ENCODE measurements at regions not wholly inside any gene's neighbourhood (a gene's known extent, or its start where the extent isn't known, plus 50 kb on each side); places are given as distances from the start of the nearest gene placed in this dataset.

DNA sequence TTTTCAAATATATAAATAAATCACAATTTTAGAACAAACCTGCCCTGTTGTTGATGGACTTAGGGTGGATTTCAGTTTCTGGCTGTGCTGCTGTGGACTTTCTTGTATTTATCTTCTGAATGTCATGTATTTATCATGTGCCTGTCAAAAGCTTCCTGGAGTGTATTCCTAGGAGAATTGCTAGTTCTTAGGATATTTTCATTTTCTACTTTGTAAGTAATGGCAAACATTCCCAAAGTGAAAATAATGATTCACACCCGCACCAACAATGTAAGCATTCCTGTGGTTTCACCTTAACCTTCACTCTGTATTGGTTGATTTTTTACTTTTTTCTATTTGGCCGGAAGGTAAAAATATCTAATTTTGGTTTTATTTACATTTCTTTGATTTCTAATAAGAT, 387.8 kb downstream of the SMOC2 start:
- TF ChIP-seq, protein P1, sequence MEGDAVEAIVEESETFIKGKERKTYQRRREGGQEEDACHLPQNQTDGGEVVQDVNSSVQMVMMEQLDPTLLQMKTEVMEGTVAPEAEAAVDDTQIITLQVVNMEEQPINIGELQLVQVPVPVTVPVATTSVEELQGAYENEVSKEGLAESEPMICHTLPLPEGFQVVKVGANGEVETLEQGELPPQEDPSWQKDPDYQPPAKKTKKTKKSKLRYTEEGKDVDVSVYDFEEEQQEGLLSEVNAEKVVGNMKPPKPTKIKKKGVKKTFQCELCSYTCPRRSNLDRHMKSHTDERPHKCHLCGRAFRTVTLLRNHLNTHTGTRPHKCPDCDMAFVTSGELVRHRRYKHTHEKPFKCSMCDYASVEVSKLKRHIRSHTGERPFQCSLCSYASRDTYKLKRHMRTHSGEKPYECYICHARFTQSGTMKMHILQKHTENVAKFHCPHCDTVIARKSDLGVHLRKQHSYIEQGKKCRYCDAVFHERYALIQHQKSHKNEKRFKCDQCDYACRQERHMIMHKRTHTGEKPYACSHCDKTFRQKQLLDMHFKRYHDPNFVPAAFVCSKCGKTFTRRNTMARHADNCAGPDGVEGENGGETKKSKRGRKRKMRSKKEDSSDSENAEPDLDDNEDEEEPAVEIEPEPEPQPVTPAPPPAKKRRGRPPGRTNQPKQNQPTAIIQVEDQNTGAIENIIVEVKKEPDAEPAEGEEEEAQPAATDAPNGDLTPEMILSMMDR (IDR thresholded peaks at IDR 0.05), result no peak
- no peak overlapping the region for H3K27ac Mint-ChIP-seq
- DNase-seq (no peak), ATAC-seq (ENCODE audit: low read depth) (no peak)
- no peak overlapping the region for H3K4me3 Mint-ChIP-seq
- no peaks in the 10 kb centered on the region for H3K4me1 Mint-ChIP-seq
- intact Hi-C loops (cut with micrococcal nuclease), result no loop called here
- POLR2A ChIA-PET, result no interaction called here
- no peaks in the 10 kb centered on the region for H3K9me3 Mint-ChIP-seq
- H3K27me3 Mint-ChIP-seq, result no peaks in the 10 kb centered on the region
- H3K36me3 Mint-ChIP-seq (ENCODE audit: low read depth), result no peaks in the 10 kb centered on the region
- CTCF ChIA-PET, result no interaction called here

DNA sequence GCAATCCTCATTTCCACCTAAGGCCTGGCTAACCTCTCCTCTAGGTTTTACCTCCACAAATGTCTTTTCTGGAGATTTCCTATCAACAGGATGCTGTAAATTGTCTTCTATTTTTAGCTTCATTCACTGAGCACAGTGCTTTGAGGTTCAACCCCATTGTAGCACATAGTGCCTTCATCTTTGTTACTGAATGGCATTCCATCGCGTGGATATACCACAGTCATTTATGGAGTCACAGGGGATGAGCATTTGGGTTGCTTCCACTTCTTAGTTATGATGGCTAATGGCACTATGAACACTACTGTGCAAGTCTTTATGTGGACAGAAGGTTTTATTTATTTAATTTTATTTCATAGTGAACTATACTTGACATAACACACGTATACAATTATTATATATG, 387.1 kb downstream of the SMOC2 start:
- intact Hi-C loops (cut with micrococcal nuclease), result no loop called here

DNA sequence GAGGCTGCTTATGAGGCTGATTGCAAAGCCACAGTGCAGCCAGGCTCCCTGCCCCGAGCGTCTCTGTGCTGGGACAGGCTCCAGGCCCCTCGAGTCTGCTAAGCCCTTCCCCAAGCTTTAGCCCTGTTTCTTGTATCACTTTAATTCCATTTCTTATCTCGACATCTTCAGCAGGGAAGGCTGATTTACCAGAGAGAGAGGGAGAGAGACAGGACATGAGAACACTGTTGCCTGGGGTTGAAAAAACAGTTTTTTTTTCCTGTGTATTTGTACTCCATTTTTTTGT, 386.5 kb downstream of the SMOC2 start:
- ChIA-PET POLR2A (no interaction called here), CTCF (no interaction called here)
- TF ChIP-seq, protein P1 (IDR thresholded peaks at IDR 0.05), result no peak
- no peak for DNase-seq
- Mint-ChIP-seq H3K36me3 (ENCODE audit: low read depth) (no peaks in the 10 kb centered on the region), H3K27ac (no peak overlapping the region), H3K27me3 (no peaks in the 10 kb centered on the region), H3K4me1 (no peaks in the 10 kb centered on the region), H3K4me3 (no peak overlapping the region), H3K9me3 (no peaks in the 10 kb centered on the region)
- ATAC-seq (ENCODE audit: low read depth), result no peak
- intact Hi-C loops (cut with micrococcal nuclease), result no loop called here

More for the DNA sequence above, 387.1 kb downstream of the SMOC2 start:
- no peaks in the 10 kb centered on the region for H3K9me3 Mint-ChIP-seq
- H3K36me3 Mint-ChIP-seq (ENCODE audit: low read depth), result no peaks in the 10 kb centered on the region
- H3K4me1 Mint-ChIP-seq, result no peaks in the 10 kb centered on the region
- no peak for DNase-seq
- TF ChIP-seq, protein P1 (IDR thresholded peaks at IDR 0.05), result no peak
- ChIA-PET CTCF (no interaction called here), POLR2A (no interaction called here)
- no peak overlapping the region for H3K27ac Mint-ChIP-seq
- H3K27me3 Mint-ChIP-seq, result no peaks in the 10 kb centered on the region
- ATAC-seq (ENCODE audit: low read depth), result no peak
- no peak overlapping the region for H3K4me3 Mint-ChIP-seq

DNA sequence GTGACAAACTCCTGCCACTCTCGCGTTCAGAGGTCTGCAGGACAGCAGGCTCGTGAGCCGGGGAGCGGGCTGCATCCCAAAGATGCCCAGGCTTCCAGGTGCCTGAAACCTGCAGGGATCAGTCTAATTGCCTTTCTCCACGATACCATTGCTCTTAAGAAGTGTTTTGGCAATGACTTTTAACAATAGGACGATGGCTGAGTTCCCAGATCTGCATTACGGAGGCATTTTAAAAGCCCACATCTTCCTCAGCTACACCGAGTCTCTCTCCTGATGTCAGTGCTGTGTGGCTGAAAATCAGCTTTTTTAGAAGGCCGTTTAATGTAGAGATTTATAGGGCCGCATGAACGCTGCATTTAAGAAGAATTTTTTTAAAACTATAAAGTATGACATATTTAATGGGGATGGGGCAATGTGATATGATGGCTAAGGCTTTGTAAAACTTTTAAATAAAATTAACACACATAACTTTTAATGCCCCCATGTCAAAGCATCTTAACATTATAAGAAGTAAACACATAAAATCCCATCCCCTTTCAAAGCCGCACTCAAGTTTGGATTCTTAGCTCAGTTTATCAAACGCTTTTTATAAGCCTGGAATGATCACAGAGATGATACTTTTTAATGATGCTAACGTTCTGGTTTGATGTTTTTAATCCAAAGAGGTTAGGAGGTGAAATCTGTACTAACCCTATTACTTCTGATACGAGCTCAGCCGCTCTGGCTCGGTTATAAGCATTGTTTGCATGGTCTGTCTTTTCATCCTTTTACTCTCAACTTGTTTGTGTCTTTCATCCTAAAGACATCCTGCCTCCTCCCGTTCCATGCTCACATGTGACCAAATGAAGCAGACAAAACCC, 386.0 kb downstream of the SMOC2 start:
- Mint-ChIP-seq H3K27me3 (no peaks in the 10 kb centered on the region), H3K27ac (no peak overlapping the region), H3K4me1 (no peaks in the 10 kb centered on the region), H3K36me3 (ENCODE audit: low read depth) (no peaks in the 10 kb centered on the region), H3K9me3 (no peaks in the 10 kb centered on the region), H3K4me3 (no peak overlapping the region)
- ChIA-PET POLR2A (no interaction called here), CTCF (no interaction called here)
- TF ChIP-seq, protein P1 (IDR thresholded peaks at IDR 0.05), result no peak
- intact Hi-C loops (cut with micrococcal nuclease), result no loop called here
- no peak for DNase-seq
- ATAC-seq (ENCODE audit: low read depth), result no peak

DNA sequence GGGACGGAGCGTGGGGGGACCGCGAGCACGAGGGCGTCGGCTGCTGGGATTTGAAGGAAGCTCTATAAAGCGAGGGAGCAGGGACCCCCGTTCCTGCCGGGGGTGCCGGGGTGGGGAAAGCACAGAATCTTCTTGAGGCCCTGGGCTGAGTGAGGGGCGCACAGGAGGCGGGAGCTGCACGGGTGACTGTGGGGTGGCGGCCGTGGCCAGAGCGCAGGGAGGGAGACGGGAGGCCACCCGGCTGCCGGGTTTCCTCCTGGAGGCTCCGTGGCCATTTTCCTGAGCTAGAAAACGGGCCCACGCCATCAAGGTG, 385.1 kb downstream of the SMOC2 start:
- H3K4me1 Mint-ChIP-seq, result no peaks in the 10 kb centered on the region
- ATAC-seq (ENCODE audit: low read depth) (no peak), DNase-seq (no peak)
- intact Hi-C loops (cut with micrococcal nuclease), result no loop called here
- H3K9me3 Mint-ChIP-seq, result no peaks in the 10 kb centered on the region
- ChIA-PET CTCF (no interaction called here), POLR2A (no interaction called here)
- TF ChIP-seq, protein P1 (IDR thresholded peaks at IDR 0.05), result no peak
- H3K36me3 Mint-ChIP-seq (ENCODE audit: low read depth), result no peaks in the 10 kb centered on the region
- H3K27me3 Mint-ChIP-seq, result no peaks in the 10 kb centered on the region
- no peak overlapping the region for H3K27ac Mint-ChIP-seq
- no peak overlapping the region for H3K4me3 Mint-ChIP-seq
